Upper lobe of left lung (tissue), 4 donors: ENCODE measurements at regions not wholly inside any gene's neighbourhood (a gene's known extent, or its start where the extent isn't known, plus 50 kb on each side); places are given as distances from the start of the nearest gene placed in this dataset.

Experiments used
- EP300 ChIP-seq, 4 donors: sonication (generic); formaldehyde crosslinking; IDR thresholded peaks; one replicate each; pipeline ENCODE4 v1.5.1; 2017; ENCODE audit warnings: antibody characterized with exemption in 4 of 4, control low read depth in 2 of 4
- POLR2AphosphoS5 ChIP-seq, 2 donors: sonication (generic); formaldehyde crosslinking; IDR thresholded peaks; one replicate each; pipeline ENCODE4 v1.5.1; 2017; ENCODE audit warnings: antibody characterized with exemption in 2 of 2
- TF ChIP-seq, protein P1 (sequence below), 6 experiments: fragments of 450-650 bp in 4 of 6; fragments of 200-600 bp in 2 of 6; sonication (generic) in 2 of 6; IDR thresholded peaks; one replicate each; pipeline ENCODE4 v1.5.1; 2016 to 2019; ENCODE audit warnings: antibody characterized with exemption in 6 of 6

DNA sequence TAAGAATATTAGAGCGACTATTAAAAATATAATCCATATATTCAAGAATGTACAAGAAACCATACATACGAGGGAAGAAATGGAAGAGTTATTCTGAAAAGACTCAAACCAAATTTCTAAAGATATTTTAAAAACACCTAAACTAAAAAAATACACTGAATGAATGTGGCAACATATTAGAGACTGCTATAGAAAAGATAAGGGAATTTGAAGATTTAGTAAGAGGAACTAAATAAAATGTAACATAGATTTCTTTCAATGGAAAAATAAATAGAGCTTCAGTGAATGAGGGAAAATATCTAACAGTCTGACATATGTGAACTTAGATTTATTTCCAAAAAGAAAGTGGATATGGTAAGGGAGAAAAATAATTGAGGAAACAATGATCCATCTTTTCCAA is 194.9 kb upstream of the STXBP5 start:
- TF ChIP-seq, protein P1, sequence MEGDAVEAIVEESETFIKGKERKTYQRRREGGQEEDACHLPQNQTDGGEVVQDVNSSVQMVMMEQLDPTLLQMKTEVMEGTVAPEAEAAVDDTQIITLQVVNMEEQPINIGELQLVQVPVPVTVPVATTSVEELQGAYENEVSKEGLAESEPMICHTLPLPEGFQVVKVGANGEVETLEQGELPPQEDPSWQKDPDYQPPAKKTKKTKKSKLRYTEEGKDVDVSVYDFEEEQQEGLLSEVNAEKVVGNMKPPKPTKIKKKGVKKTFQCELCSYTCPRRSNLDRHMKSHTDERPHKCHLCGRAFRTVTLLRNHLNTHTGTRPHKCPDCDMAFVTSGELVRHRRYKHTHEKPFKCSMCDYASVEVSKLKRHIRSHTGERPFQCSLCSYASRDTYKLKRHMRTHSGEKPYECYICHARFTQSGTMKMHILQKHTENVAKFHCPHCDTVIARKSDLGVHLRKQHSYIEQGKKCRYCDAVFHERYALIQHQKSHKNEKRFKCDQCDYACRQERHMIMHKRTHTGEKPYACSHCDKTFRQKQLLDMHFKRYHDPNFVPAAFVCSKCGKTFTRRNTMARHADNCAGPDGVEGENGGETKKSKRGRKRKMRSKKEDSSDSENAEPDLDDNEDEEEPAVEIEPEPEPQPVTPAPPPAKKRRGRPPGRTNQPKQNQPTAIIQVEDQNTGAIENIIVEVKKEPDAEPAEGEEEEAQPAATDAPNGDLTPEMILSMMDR (IDR thresholded peaks at IDR 0.05): no peak
- no peak for TF ChIP-seq EP300 (IDR thresholded peaks at IDR 0.05)
- TF ChIP-seq POLR2AphosphoS5 (IDR thresholded peaks at IDR 0.05): no peak
